ENCODE measurements at regions not wholly inside any gene's neighbourhood (a gene's known extent, or its start where the extent isn't known, plus 50 kb on each side); places are given as distances from the start of the nearest gene placed in this dataset.

DNA sequence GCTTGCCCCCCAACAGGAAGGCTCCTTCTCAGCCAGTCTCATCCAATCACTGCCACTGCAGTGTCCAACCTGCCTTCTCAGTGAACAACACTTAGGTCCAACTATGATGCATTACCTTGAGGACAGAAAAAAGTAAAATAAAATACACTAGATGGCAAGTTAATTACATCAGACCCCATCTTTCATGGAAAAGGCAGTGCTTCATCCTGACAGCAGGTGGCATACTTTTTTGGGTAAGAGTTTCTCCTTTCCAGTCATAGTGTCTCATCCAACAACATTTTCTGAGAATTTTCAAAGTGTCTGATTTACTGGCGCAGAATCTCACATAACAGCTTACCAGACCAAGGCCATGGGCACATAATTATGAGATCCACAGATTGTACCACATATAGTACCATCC, 1742.8 kb downstream of the PCDH7 start:
- ATAC-seq (no peak), DNase-seq (ENCODE audit: low spot score in 2 of 2) (no peak)
- H3K27ac Mint-ChIP-seq: no peak overlapping the region
- peaks cover 4 to 10% of the 10 kb centered on the region in 2 donors for H3K9me3 Mint-ChIP-seq
- H3K36me3 Mint-ChIP-seq: no peaks in the 10 kb centered on the region

DNA sequence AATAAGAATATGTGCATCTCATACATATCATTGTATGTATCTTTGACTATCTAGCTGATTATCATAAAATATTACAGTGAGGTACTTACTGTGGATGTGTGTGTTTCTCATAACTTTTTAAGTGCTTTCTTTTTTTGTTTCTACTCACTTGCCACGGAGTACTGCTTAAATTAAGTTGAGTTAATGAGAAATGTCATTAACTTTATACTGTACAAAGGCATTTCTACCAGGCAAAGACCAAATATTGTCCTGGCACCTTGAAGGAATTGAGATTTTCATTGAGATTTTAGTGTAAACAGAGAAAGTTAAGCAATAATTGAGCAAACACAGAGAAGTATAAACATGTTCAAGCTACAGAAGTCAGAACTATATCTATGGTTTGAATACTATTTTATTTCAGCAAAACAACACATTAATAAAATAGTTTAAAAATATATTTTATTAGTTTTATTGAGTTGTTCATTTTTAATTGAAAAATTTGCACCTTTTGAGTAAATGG, 1750.0 kb downstream of the PCDH7 start:
- no peaks in the 10 kb centered on the region for H3K36me3 Mint-ChIP-seq
- DNase-seq (ENCODE audit: low spot score in 2 of 2) (no peak), ATAC-seq (no peak)
- no peak overlapping the region for H3K27ac Mint-ChIP-seq
- H3K9me3 Mint-ChIP-seq: peaks cover 7 to 9% of the 10 kb centered on the region in 2 donors

GRCh38 chr4:32472918-32473317, 1752.7 kb downstream of the PCDH7 start:
- Mint-ChIP-seq H3K9me3 (peaks cover 14 to 15% of the 10 kb centered on the region in 2 donors), H3K27ac (no peak overlapping the region), H3K36me3 (no peaks in the 10 kb centered on the region)
- ATAC-seq (no peak), DNase-seq (ENCODE audit: low spot score in 2 of 2) (no peak)

- Mint-ChIP-seq H3K36me3 (no peaks in the 10 kb centered on the region), H3K9me3 (peaks cover 15% of the 10 kb centered on the region in 2 donors), H3K27ac (no peak overlapping the region)
- DNase-seq (ENCODE audit: low spot score in 2 of 2) (no peak), ATAC-seq (no peak)
Observed at GRCh38 chr4:32475710-32476109, 1755.5 kb downstream of the PCDH7 start.

GRCh38 chr4:32477518-32477917, 1757.3 kb downstream of the PCDH7 start:
- ATAC-seq (no peak), DNase-seq (ENCODE audit: low spot score in 2 of 2) (no peak)
- Mint-ChIP-seq H3K36me3 (no peaks in the 10 kb centered on the region), H3K27ac (no peak overlapping the region), H3K9me3 (peaks cover 15% of the 10 kb centered on the region in 2 donors)

GRCh38 chr4:32485956-32486355, 1765.8 kb downstream of the PCDH7 start:
- H3K36me3 Mint-ChIP-seq: no peaks in the 10 kb centered on the region
- no peak for ATAC-seq
- H3K9me3 Mint-ChIP-seq: peaks cover 9 to 12% of the 10 kb centered on the region in 2 donors
- no peak overlapping the region for H3K27ac Mint-ChIP-seq
- no peak for DNase-seq (ENCODE audit: low spot score in 2 of 2)

DNA sequence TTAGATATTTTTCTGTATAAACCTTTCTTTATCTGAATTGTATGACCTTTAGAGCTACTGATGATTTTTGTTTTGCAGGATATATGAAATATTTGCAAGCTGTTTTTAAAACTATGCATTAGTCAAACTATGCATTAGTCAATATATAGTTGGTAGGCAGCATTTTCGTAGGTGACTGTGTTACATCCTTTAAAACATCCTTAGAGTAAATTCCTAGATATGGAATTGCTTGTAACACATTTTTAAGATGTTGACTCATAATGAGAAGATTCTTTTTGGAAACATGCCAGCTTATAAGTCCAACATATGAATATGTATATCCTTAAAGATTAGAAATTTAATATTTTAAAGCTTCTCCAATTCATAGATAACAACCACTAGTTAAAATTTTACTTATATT, 1768.5 kb downstream of the PCDH7 start:
- DNase-seq (ENCODE audit: low spot score in 2 of 2): no peak
- H3K27ac Mint-ChIP-seq: no peak overlapping the region
- no peak for ATAC-seq
- no peaks in the 10 kb centered on the region for H3K36me3 Mint-ChIP-seq
- H3K9me3 Mint-ChIP-seq: peaks cover 5 to 14% of the 10 kb centered on the region in 2 donors

- Mint-ChIP-seq H3K9me3 (peaks cover 5 to 12% of the 10 kb centered on the region in 2 donors), H3K36me3 (no peaks in the 10 kb centered on the region), H3K27ac (no peak overlapping the region)
- DNase-seq (ENCODE audit: low spot score in 2 of 2) (no peak), ATAC-seq (no peak)
Observed at GRCh38 chr4:32499171-32499570, 1779.0 kb downstream of the PCDH7 start.

DNA sequence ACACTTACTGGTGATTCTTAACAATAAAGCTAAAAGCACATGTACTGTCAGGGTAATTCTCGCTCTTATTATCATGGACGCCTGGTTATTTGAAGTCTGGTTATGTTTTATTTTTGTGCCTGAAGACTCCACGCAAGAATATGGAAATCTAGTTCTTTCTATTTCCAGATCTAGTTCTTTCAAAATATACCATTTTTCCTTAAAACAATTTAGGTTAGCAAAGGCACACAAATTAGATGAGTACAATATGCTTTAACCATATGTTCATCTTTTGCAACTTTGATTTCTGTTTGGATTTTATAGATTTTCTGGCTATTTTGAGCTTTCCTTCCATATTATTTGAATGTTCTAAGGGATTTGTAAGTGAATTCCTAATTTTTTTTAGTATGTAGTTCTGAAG, 1783.1 kb downstream of the PCDH7 start:
- H3K27ac Mint-ChIP-seq: no peak overlapping the region
- ATAC-seq (no peak), DNase-seq (ENCODE audit: low spot score in 2 of 2) (no peak)
- peaks cover 20 to 24% of the 10 kb centered on the region in 2 donors for H3K9me3 Mint-ChIP-seq
- H3K36me3 Mint-ChIP-seq: no peaks in the 10 kb centered on the region

DNA sequence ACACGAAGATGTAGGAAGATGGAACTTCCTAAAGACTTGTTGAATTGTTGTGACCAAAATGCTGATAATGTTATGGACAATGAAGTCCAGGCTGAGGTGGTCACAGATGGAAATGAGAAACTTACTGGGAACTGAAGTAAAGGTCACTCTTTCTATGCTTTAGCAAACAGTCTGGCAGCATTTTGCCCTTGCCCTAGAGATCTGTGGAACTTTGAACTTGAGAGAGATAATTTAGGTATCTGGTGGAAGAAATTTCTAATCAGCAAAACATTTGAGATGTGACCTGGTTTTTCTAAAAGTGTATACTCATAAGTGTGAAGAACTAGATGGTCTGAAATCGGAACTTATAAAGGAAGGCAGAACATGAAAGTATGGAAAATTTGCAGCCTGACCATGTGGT, 1785.9 kb downstream of the PCDH7 start:
- no peak overlapping the region for H3K27ac Mint-ChIP-seq
- peaks cover 16 to 19% of the 10 kb centered on the region in 2 donors for H3K9me3 Mint-ChIP-seq

GRCh38 chr4:32519060-32519459, 1798.9 kb downstream of the PCDH7 start:
- no peak for DNase-seq (ENCODE audit: low spot score in 2 of 2)
- H3K36me3 Mint-ChIP-seq: no peaks in the 10 kb centered on the region
- no peak overlapping the region for H3K27ac Mint-ChIP-seq
- no peak for ATAC-seq
- H3K9me3 Mint-ChIP-seq: peaks cover 10 to 11% of the 10 kb centered on the region in 2 donors

More for the DNA sequence above, 1785.9 kb downstream of the PCDH7 start:
- DNase-seq (ENCODE audit: low spot score in 2 of 2) (no peak), ATAC-seq (no peak)
- no peaks in the 10 kb centered on the region for H3K36me3 Mint-ChIP-seq

- Mint-ChIP-seq H3K9me3 (peaks cover 10 to 14% of the 10 kb centered on the region in 2 donors), H3K27ac (no peak overlapping the region), H3K36me3 (no peaks in the 10 kb centered on the region)
- no peak for DNase-seq (ENCODE audit: low spot score in 2 of 2)
- no peak for ATAC-seq
Observed at GRCh38 chr4:32525420-32525819, 1805.3 kb downstream of the PCDH7 start.

DNA sequence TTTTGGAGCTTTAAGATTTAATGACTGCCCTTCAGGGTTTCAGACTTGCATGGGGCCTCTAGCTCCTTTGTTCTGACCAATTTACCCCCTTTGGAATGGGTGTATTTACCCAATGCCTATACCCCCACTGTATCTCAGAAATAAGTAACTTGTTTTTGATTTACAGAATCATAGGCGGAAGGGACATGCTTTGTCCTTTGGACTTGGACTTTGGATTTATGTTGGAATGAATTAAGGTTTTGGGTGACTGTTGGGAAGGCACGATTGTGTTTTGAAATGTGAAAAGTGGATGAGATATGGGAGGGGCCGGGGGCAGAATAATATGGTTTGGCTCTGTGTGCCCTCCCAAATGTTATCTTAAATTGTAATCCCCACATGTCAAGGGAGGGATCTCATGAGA, 1824.7 kb downstream of the PCDH7 start:
- H3K9me3 Mint-ChIP-seq: peaks cover 6 to 19% of the 10 kb centered on the region in 2 donors
- no peaks in the 10 kb centered on the region for H3K36me3 Mint-ChIP-seq
- DNase-seq (ENCODE audit: low spot score in 2 of 2) (no peak), ATAC-seq (no peak)
- H3K27ac Mint-ChIP-seq: no peak overlapping the region

DNA sequence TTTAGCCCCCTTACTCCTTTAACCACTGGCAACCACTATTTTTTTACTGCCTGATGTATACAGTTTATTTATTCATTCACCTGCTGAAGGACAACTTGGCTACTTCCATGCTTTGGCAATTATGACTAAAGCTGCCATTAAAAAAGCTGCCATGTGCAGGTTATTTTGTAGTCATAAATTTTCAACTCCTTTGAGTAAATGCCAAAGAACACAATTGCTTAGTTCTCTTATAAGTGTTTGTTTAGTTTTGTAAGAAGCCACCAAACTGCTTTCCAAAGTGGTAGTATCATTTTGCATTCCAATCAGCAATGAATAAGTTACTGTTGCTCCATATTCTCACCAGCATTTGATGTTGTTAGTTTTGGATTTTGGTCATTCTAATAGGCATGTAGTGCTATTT, 1831.8 kb downstream of the PCDH7 start:
- ATAC-seq (no peak), DNase-seq (ENCODE audit: low spot score in 2 of 2) (no peak)
- peaks cover 10% of the 10 kb centered on the region in 2 donors for H3K9me3 Mint-ChIP-seq

DNA sequence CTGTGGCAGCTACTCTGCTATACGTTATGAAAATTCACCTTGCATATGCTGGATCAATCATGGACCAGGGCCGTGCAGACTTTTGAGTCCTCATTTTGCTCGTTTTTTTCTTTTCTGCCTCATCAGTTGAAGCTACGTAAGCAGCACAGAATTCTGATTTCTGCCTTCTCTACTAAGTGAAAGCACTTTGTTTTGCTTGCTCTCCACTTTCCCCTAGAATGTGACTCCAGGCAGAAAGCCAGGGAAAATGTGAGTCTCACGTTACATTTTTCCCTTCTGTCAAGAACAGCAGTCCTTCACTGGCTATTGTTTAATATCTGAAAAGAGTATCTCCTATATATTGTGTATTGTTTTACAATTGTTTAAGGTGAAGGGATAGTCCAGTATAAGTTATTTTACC, 1840.1 kb downstream of the PCDH7 start:
- DNase-seq (ENCODE audit: low spot score in 2 of 2): no peak
- H3K36me3 Mint-ChIP-seq: no peaks in the 10 kb centered on the region
- peaks cover 3 to 9% of the 10 kb centered on the region in 2 donors for H3K9me3 Mint-ChIP-seq
- H3K27ac Mint-ChIP-seq: no peak overlapping the region
- no peak for ATAC-seq

More for the DNA sequence above, 1831.8 kb downstream of the PCDH7 start:
- H3K36me3 Mint-ChIP-seq: no peaks in the 10 kb centered on the region
- H3K27ac Mint-ChIP-seq: no peak overlapping the region

DNA sequence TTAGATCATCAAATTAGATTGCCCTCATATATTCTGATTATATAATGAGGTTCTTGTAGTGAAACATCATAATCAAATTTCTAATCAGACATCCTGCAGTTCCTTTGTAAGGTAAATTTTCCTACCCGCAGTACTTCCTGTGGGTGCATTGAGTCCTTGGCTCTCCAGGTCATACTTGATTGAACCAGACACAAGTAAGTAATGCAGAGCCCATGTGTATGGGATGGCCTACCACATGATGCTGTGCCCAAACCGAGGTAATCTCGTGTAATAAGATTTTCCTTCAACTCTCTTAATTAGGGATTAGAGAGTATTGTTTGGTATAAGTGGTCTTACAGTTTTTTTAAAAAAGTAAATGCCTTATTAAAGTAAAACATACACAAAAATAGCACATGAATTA, 1841.8 kb downstream of the PCDH7 start:
- Mint-ChIP-seq H3K9me3 (peaks cover 3 to 16% of the 10 kb centered on the region in 2 donors), H3K36me3 (no peaks in the 10 kb centered on the region), H3K27ac (no peak overlapping the region)
- ATAC-seq (no peak), DNase-seq (ENCODE audit: low spot score in 2 of 2) (no peak)

GRCh38 chr4:32564626-32565025, 1844.5 kb downstream of the PCDH7 start:
- ATAC-seq: no peak
- Mint-ChIP-seq H3K36me3 (no peaks in the 10 kb centered on the region), H3K27ac (no peak overlapping the region)

GRCh38 chr4:32569861-32570260, 1849.7 kb downstream of the PCDH7 start:
- Mint-ChIP-seq H3K27ac (no peak overlapping the region), H3K9me3 (peaks cover 4 to 26% of the 10 kb centered on the region in 2 donors), H3K36me3 (no peaks in the 10 kb centered on the region)
- no peak for ATAC-seq
- DNase-seq (ENCODE audit: low spot score in 2 of 2): no peak

More at GRCh38 chr4:32564626-32565025, 1844.5 kb downstream of the PCDH7 start:
- H3K9me3 Mint-ChIP-seq: peaks cover 3 to 23% of the 10 kb centered on the region in 2 donors
- DNase-seq (ENCODE audit: low spot score in 2 of 2): no peak

DNA sequence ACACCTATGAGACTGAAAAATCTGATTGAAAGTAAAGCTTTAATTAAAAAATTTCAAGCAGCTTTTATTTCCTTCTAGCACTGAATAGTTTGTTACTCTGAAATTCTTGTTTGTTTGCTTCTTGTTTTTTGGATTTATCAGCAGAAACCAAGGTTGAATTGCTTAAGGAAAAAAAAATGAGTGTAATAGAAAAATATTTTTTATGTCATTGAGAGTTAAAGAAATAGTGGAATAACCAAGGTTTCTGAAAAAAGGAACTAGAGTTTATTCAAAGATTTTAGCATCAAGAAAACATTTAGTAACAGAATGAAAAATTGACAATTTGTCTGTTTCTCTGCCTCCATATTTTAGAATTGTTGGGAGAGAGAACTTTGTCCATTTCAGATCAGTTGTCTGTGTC, 1852.2 kb downstream of the PCDH7 start:
- Mint-ChIP-seq H3K27ac (no peak overlapping the region), H3K36me3 (no peaks in the 10 kb centered on the region), H3K9me3 (peaks cover 4 to 19% of the 10 kb centered on the region in 2 donors)
- DNase-seq (ENCODE audit: low spot score in 2 of 2): no peak
- ATAC-seq: no peak

Measured in activated naive CD4-positive, alpha-beta T cell treated with anti-CD3 and anti-CD28 coated beads, Interleukin-2, amount 50 U/mL, for 72 hours (primary cell).